Nephron progenitor cell (in vitro differentiated cells): ENCODE measurements at regions not wholly inside any gene's neighbourhood (a gene's known extent, or its start where the extent isn't known, plus 50 kb on each side); places are given as distances from the start of the nearest gene placed in this dataset.
"Not testable (repeated sequence)": the region's sequence is repeated elsewhere in the genome, so short reads cannot be mapped to it uniquely, and the experiment has no call there.

Experiments
- DNase-seq: peaks from one replicate; pipeline ENCODE4 v3.0.0; 2021
- H3K27ac Mint-ChIP-seq: 2 replicates; pipeline ENCODE4 v1.8.0; 2021; ENCODE audit warnings: mild to moderate bottlenecking, moderate library complexity, mixed read lengths
- H3K27me3 Mint-ChIP-seq: 2 replicates; pipeline ENCODE4 v1.8.0; 2021; ENCODE audit warnings: mild to moderate bottlenecking, low read depth, mixed read lengths; ENCODE audit not compliant: poor library complexity
- H3K36me3 Mint-ChIP-seq: 2 replicates; pipeline ENCODE4 v1.8.0; 2021; ENCODE audit warnings: low read depth, mixed read lengths
- H3K4me1 Mint-ChIP-seq: 2 replicates; pipeline ENCODE4 v1.8.0; 2021; ENCODE audit warnings: mixed read lengths
- H3K4me3 Mint-ChIP-seq: 2 replicates; pipeline ENCODE4 v1.8.0; 2021; ENCODE audit warnings: mild to moderate bottlenecking, moderate library complexity, mixed read lengths
- H3K9me3 Mint-ChIP-seq: 2 replicates; pipeline ENCODE4 v1.8.0; 2021; ENCODE audit warnings: mild to moderate bottlenecking, moderate library complexity, mixed read lengths
- CTCF ChIP-seq: fragments of 200-600 bp; sonication (generic); IDR thresholded peaks from 2 replicates; pipeline ENCODE4 v1.5.0; 2021; ENCODE audit warnings: antibody characterized with exemption

- Mint-ChIP-seq H3K9me3 (peaks cover 1% of the 10 kb centered on the region), H3K27me3 (no peaks in the 10 kb centered on the region), H3K4me1 (peaks cover 12% of the 10 kb centered on the region), H3K27ac (no peak overlapping the region), H3K36me3 (no peaks in the 10 kb centered on the region), H3K4me3 (no peak overlapping the region)
- TF ChIP-seq CTCF, result no peak
- DNase-seq, result no peak
Observed at GRCh38 chr17:71801301-71801700, 319.5 kb upstream of the SOX9 start.

GRCh38 chr17:71802663-71803062, 318.2 kb upstream of the SOX9 start:
- peaks cover 7% of the 10 kb centered on the region for H3K9me3 Mint-ChIP-seq
- no peak for TF ChIP-seq CTCF
- H3K4me1 Mint-ChIP-seq, result peaks cover 15% of the 10 kb centered on the region
- no peak overlapping the region for H3K27ac Mint-ChIP-seq
- DNase-seq, result no peak
- H3K27me3 Mint-ChIP-seq, result no peaks in the 10 kb centered on the region
- H3K4me3 Mint-ChIP-seq, result no peak overlapping the region
- H3K36me3 Mint-ChIP-seq, result no peaks in the 10 kb centered on the region

GRCh38 chr17:71803656-71804284, 317.1 kb upstream of the SOX9 start:
- TF ChIP-seq CTCF, result no peak
- DNase-seq, result no peak
- H3K4me3 Mint-ChIP-seq, result no peak overlapping the region
- H3K4me1 Mint-ChIP-seq, result peaks cover 17% of the 10 kb centered on the region
- H3K27ac Mint-ChIP-seq, result no peak overlapping the region
- no peaks in the 10 kb centered on the region for H3K36me3 Mint-ChIP-seq
- H3K27me3 Mint-ChIP-seq, result no peaks in the 10 kb centered on the region
- H3K9me3 Mint-ChIP-seq, result peaks cover 8% of the 10 kb centered on the region

- peaks cover 28% of the 10 kb centered on the region for H3K9me3 Mint-ChIP-seq
- peaks cover 13% of the 10 kb centered on the region for H3K4me1 Mint-ChIP-seq
- no peak overlapping the region for H3K4me3 Mint-ChIP-seq
- peaks cover 6% of the 10 kb centered on the region for H3K27me3 Mint-ChIP-seq
- H3K36me3 Mint-ChIP-seq, result no peaks in the 10 kb centered on the region
- no peak for DNase-seq
- no peak for TF ChIP-seq CTCF
- no peak overlapping the region for H3K27ac Mint-ChIP-seq
Observed at GRCh38 chr17:71809537-71809936, 311.3 kb upstream of the SOX9 start.

GRCh38 chr17:71813861-71814260, 307.0 kb upstream of the SOX9 start:
- not testable (repeated sequence) for H3K4me3 Mint-ChIP-seq, H3K4me1 Mint-ChIP-seq, H3K36me3 Mint-ChIP-seq, DNase-seq, H3K27me3 Mint-ChIP-seq, H3K27ac Mint-ChIP-seq
- peaks cover 21% of the 10 kb centered on the region for H3K9me3 Mint-ChIP-seq

GRCh38 chr17:71821511-71821910, 299.3 kb upstream of the SOX9 start:
- H3K9me3 Mint-ChIP-seq, result no peaks in the 10 kb centered on the region
- no peak for DNase-seq
- no peaks in the 10 kb centered on the region for H3K36me3 Mint-ChIP-seq
- peak overlapping the region; percentile 61 for H3K27ac Mint-ChIP-seq
- H3K4me1 Mint-ChIP-seq, result peaks cover 49% of the 10 kb centered on the region
- H3K4me3 Mint-ChIP-seq, result peak overlapping the region; percentile 1
- no peak for TF ChIP-seq CTCF
- no peaks in the 10 kb centered on the region for H3K27me3 Mint-ChIP-seq
